ENCODE measurements at regions not wholly inside any gene's neighbourhood (a gene's known extent, or its start where the extent isn't known, plus 50 kb on each side); places are given as distances from the start of the nearest gene placed in this dataset.

DNA sequence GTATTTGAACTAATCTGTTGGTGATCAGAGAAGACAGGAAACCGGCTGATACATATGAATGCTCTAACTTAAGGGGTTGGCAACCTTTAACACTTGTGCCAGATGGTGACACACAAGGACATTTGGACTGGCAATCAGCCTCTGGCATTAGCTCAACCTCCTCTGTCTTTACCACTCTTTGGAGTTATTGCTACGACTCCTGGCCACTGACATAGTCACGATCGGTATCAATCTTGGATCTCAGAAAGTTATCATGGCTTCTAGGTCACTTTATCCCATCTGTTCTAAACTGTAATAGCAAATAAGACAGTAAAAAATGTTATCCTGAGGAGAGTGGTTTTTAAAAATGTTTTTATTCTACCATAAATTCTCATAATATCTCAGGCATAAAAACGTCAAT lies 575.2 kb upstream of the MDGA2 start:
- Histone ChIP-seq H4K20me1 (ENCODE audit: control insufficient read depth, extremely low read depth, insufficient read depth, low read length) (no peaks in the 10 kb centered on the region), H3K4me3 (ENCODE audit: control insufficient read depth in 2 of 3, extremely low read depth in 1 of 3, insufficient read depth in 2 of 3, low read depth in 1 of 3, low read length in 3 of 3) (no peak overlapping the region), H3K4me1 (ENCODE audit: control insufficient read depth, extremely low read depth, insufficient read depth, low read length) (no peaks in the 10 kb centered on the region), H3K9me3 (ENCODE audit: control insufficient read depth, low read depth, low read length) (no peaks in the 10 kb centered on the region), H3K36me3 (ENCODE audit: control insufficient read depth in 2 of 2, extremely low read depth in 1 of 2, insufficient read depth in 2 of 2, low read length in 2 of 2) (no peaks in the 10 kb centered on the region), H3K79me2 (ENCODE audit: control insufficient read depth, insufficient read depth, low read length) (no peaks in the 10 kb centered on the region), H3K9me1 (ENCODE audit: control insufficient read depth, extremely low read depth, insufficient read depth, low read length) (no peaks in the 10 kb centered on the region), H3K27ac (ENCODE audit: control insufficient read depth, insufficient read depth, low read length) (no peak overlapping the region), H3K9ac (ENCODE audit: control insufficient read depth, extremely low read depth, insufficient read depth, low read length) (no peak overlapping the region), H3K4me2 (ENCODE audit: control insufficient read depth, extremely low read depth, insufficient read depth, low read depth, low read length) (no peak overlapping the region), H2AFZ (ENCODE audit: control insufficient read depth, low read length) (no peak overlapping the region), H3K27me3 (ENCODE audit: control insufficient read depth, extremely low read depth, insufficient read depth, low read length) (no peaks in the 10 kb centered on the region)
- dilution Hi-C loops (cut with MboI; ENCODE audit: extremely low pct_ligation_motif_present, low sequenced_read_pairs): no loop called here
- TF ChIP-seq, protein P1, sequence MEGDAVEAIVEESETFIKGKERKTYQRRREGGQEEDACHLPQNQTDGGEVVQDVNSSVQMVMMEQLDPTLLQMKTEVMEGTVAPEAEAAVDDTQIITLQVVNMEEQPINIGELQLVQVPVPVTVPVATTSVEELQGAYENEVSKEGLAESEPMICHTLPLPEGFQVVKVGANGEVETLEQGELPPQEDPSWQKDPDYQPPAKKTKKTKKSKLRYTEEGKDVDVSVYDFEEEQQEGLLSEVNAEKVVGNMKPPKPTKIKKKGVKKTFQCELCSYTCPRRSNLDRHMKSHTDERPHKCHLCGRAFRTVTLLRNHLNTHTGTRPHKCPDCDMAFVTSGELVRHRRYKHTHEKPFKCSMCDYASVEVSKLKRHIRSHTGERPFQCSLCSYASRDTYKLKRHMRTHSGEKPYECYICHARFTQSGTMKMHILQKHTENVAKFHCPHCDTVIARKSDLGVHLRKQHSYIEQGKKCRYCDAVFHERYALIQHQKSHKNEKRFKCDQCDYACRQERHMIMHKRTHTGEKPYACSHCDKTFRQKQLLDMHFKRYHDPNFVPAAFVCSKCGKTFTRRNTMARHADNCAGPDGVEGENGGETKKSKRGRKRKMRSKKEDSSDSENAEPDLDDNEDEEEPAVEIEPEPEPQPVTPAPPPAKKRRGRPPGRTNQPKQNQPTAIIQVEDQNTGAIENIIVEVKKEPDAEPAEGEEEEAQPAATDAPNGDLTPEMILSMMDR (optimal IDR thresholded peaks at IDR 0.05 in 1 of 3, IDR thresholded peaks at IDR 0.05 in 1 of 3, conservative IDR thresholded peaks at IDR 0.05 in 1 of 3; ENCODE audit: extremely low read depth in 1 of 3, insufficient read depth in 2 of 3, low read length in 3 of 3): no peak
- TF ChIP-seq EZH2 (IDR thresholded peaks at IDR 0.05; ENCODE audit: low read length): no peak
- FAIRE-seq (no peak), DNase-seq (ENCODE audit: low read depth, low spot score) (no peak)

DNA sequence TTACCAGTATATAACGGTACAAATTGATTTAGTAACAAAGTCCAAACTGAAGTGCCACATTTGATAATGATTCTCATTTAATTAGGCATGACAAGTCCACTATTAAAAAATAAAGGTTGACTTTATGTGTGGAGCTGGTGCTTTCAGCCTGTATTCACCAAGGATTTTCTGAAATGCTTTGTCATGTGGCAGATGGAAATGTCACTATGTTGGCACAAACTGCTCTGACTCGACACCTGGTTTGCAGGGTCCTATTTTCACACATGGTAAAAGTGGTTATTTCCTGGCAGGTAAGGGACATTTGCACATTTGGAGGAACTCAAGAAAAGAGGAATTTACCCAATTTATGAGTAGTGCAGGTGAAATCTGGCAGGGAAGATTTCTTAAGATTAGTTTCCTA lies 572.6 kb upstream of the MDGA2 start:
- Histone ChIP-seq H3K27me3 (ENCODE audit: control insufficient read depth, extremely low read depth, insufficient read depth, low read length) (no peaks in the 10 kb centered on the region), H3K4me3 (ENCODE audit: control insufficient read depth in 2 of 3, extremely low read depth in 1 of 3, insufficient read depth in 2 of 3, low read depth in 1 of 3, low read length in 3 of 3) (no peak overlapping the region), H3K79me2 (ENCODE audit: control insufficient read depth, insufficient read depth, low read length) (no peaks in the 10 kb centered on the region), H2AFZ (ENCODE audit: control insufficient read depth, low read length) (no peak overlapping the region), H3K4me1 (ENCODE audit: control insufficient read depth, extremely low read depth, insufficient read depth, low read length) (no peaks in the 10 kb centered on the region), H4K20me1 (ENCODE audit: control insufficient read depth, extremely low read depth, insufficient read depth, low read length) (no peaks in the 10 kb centered on the region), H3K9ac (ENCODE audit: control insufficient read depth, extremely low read depth, insufficient read depth, low read length) (no peak overlapping the region), H3K27ac (ENCODE audit: control insufficient read depth, insufficient read depth, low read length) (no peak overlapping the region), H3K4me2 (ENCODE audit: control insufficient read depth, extremely low read depth, insufficient read depth, low read depth, low read length) (no peak overlapping the region), H3K36me3 (ENCODE audit: control insufficient read depth in 2 of 2, extremely low read depth in 1 of 2, insufficient read depth in 2 of 2, low read length in 2 of 2) (no peaks in the 10 kb centered on the region), H3K9me1 (ENCODE audit: control insufficient read depth, extremely low read depth, insufficient read depth, low read length) (no peaks in the 10 kb centered on the region), H3K9me3 (ENCODE audit: control insufficient read depth, low read depth, low read length) (no peaks in the 10 kb centered on the region)
- FAIRE-seq (no peak), DNase-seq (ENCODE audit: low read depth, low spot score) (no peak)
- TF ChIP-seq, protein P1 (optimal IDR thresholded peaks at IDR 0.05 in 1 of 3, IDR thresholded peaks at IDR 0.05 in 1 of 3, conservative IDR thresholded peaks at IDR 0.05 in 1 of 3; ENCODE audit: extremely low read depth in 1 of 3, insufficient read depth in 2 of 3, low read length in 3 of 3): no peak
- TF ChIP-seq EZH2 (IDR thresholded peaks at IDR 0.05; ENCODE audit: low read length): no peak
- dilution Hi-C loops (cut with MboI; ENCODE audit: extremely low pct_ligation_motif_present, low sequenced_read_pairs): no loop called here
